HG02571 (cell line): ENCODE measurements at regions not wholly inside any gene's neighbourhood (a gene's known extent, or its start where the extent isn't known, plus 50 kb on each side); places are given as distances from the start of the nearest gene placed in this dataset.

Experiments
- ATAC-seq: cut with Tn5 transposase; IDR thresholded peaks from one replicate; pipeline ENCODE4 v1.9.1; 2021; ENCODE audit warnings: mild to moderate bottlenecking, moderate library complexity; ENCODE audit not compliant: unreplicated experiment

GRCh38 chr10:29237786-29238185 is 51.1 kb upstream of the LYZL1 start:
- ATAC-seq = no peak

- no peak for ATAC-seq
Measured at GRCh38 chr10:29238523-29239135, 50.2 kb upstream of the LYZL1 start.
